ENCODE measurements at regions not wholly inside any gene's neighbourhood (a gene's known extent, or its start where the extent isn't known, plus 50 kb on each side); places are given as distances from the start of the nearest gene placed in this dataset.

- Histone ChIP-seq H3K9me3 (ENCODE audit: low read depth) (no peaks in the 10 kb centered on the region), H3K4me1 (ENCODE audit: low read depth) (no peaks in the 10 kb centered on the region), H3K4me3 (no peak overlapping the region), H3K27ac (no peak overlapping the region), H3K36me3 (no peaks in the 10 kb centered on the region), H3K27me3 (no peaks in the 10 kb centered on the region)
- TF ChIP-seq CTCF (IDR thresholded peaks at IDR 0.05; ENCODE audit: low read depth, low read length) = no peak
- DNase-seq (ENCODE audit: low read depth in 1 of 2, low spot score in 1 of 2) = no peak
Observed at GRCh38 chr7:45290880-45291279, 133.3 kb downstream of the RAMP3 start.

- DNase-seq (ENCODE audit: low read depth in 1 of 2, low spot score in 1 of 2) = peak; percentile 14 to 55
Observed at GRCh38 chr7:45292481-45292880, 134.9 kb downstream of the RAMP3 start.

GRCh38 chr7:45293295-45293942, 135.8 kb downstream of the RAMP3 start:
- no peaks in the 10 kb centered on the region for H3K4me1 ChIP-seq (ENCODE audit: low read depth)
- H3K27ac ChIP-seq = no peak overlapping the region

More at GRCh38 chr7:45292481-45292880, 134.9 kb downstream of the RAMP3 start:
- Histone ChIP-seq H3K36me3 (no peaks in the 10 kb centered on the region), H3K27me3 (no peaks in the 10 kb centered on the region), H3K9me3 (ENCODE audit: low read depth) (no peaks in the 10 kb centered on the region), H3K27ac (no peak overlapping the region), H3K4me3 (no peak overlapping the region), H3K4me1 (ENCODE audit: low read depth) (no peaks in the 10 kb centered on the region)
- TF ChIP-seq CTCF (IDR thresholded peaks at IDR 0.05; ENCODE audit: low read depth, low read length) = no peak

GRCh38 chr7:45294559-45294958, 137.0 kb downstream of the RAMP3 start:
- no peak for TF ChIP-seq CTCF (IDR thresholded peaks at IDR 0.05; ENCODE audit: low read depth, low read length)
- no peaks in the 10 kb centered on the region for H3K36me3 ChIP-seq
- no peaks in the 10 kb centered on the region for H3K27me3 ChIP-seq
- H3K9me3 ChIP-seq (ENCODE audit: low read depth) = no peaks in the 10 kb centered on the region
- H3K27ac ChIP-seq = no peak overlapping the region
- H3K4me3 ChIP-seq = no peak overlapping the region
- H3K4me1 ChIP-seq (ENCODE audit: low read depth) = no peaks in the 10 kb centered on the region
- DNase-seq (ENCODE audit: low read depth in 1 of 2, low spot score in 1 of 2) = no peak

More at GRCh38 chr7:45293295-45293942, 135.8 kb downstream of the RAMP3 start:
- no peak for TF ChIP-seq CTCF (IDR thresholded peaks at IDR 0.05; ENCODE audit: low read depth, low read length)
- no peak for DNase-seq (ENCODE audit: low read depth in 1 of 2, low spot score in 1 of 2)
- no peaks in the 10 kb centered on the region for H3K9me3 ChIP-seq (ENCODE audit: low read depth)
- H3K4me3 ChIP-seq = no peak overlapping the region
- no peaks in the 10 kb centered on the region for H3K27me3 ChIP-seq
- H3K36me3 ChIP-seq = no peaks in the 10 kb centered on the region

- Histone ChIP-seq H3K27me3 (no peaks in the 10 kb centered on the region), H3K4me1 (ENCODE audit: low read depth) (no peaks in the 10 kb centered on the region), H3K9me3 (ENCODE audit: low read depth) (no peaks in the 10 kb centered on the region), H3K4me3 (no peak overlapping the region), H3K36me3 (no peaks in the 10 kb centered on the region), H3K27ac (no peak overlapping the region)
- no peak for DNase-seq (ENCODE audit: low read depth in 1 of 2, low spot score in 1 of 2)
- no peak for TF ChIP-seq CTCF (IDR thresholded peaks at IDR 0.05; ENCODE audit: low read depth, low read length)
Observed at GRCh38 chr7:45295222-45295621, 137.6 kb downstream of the RAMP3 start.
